Fibroblast of peridontal ligament (primary cell): ENCODE measurements at regions not wholly inside any gene's neighbourhood (a gene's known extent, or its start where the extent isn't known, plus 50 kb on each side); places are given as distances from the start of the nearest gene placed in this dataset.
A peak's percentile ranks its signal among the peaks of the same experiment; 100 is the strongest.

Experiments
- DNase-seq: peaks from one replicate; pipeline ENCODE4 v3.0.0-alpha.2; 2010; ENCODE audit errors: extremely low read depth

DNA sequence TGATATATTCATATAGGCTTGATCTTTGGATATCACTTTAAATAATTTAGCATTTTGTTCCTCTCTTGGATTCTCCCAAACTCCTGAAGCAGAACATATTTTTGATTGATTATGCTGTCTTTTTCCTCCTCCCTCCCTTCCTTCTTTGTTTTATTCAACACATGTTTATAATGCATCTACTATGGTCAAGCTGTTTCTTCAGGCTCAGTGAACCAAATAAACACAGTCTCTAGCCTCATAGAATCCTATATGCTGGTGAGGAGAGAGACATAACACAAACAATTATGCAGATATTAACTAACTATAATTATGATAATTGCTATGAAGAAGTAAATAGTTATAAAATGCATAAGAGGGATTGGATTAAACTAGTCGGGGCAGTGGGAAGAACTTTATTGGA, 1023.6 kb upstream of the RAG2 start:
- DNase-seq: no peak

DNA sequence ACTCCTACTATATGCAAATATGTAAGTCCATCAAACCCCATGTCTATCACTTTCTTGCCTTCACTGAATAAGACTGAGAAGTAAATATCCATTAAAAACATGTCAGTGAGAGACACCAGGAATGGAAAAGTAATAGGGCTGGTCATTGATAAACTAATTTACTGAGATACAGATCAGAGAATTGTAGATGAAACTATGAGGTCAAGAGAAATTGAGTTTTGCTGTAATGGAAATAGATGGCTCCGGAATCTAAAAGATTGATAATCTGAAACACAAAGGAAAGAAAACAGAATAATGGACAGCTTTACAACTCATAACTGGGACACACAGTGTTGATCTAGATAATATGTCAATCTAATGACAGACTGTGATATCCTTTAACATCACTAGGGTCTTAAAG, 1018.3 kb upstream of the RAG2 start:
- no peak for DNase-seq

DNA sequence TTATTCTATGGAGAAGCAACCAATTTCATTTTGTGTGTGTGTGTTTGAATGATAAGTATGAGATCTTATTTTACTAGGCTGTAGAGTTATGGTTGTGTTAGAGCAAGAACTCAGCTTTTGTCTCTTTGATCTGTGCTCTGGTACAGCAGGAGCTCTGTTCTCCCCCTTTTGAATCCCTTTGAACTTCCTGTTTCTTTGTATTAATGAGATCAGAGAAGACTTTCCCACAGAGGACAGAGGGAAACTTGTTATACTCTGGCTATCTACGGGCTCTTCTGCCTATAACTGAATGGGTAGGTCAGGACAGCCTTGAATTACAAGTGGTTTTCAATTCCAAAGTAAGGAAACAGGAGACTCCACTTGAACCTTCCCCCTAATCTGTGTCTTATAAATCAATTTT, 1015.0 kb upstream of the RAG2 start:
- DNase-seq: no peak

DNA sequence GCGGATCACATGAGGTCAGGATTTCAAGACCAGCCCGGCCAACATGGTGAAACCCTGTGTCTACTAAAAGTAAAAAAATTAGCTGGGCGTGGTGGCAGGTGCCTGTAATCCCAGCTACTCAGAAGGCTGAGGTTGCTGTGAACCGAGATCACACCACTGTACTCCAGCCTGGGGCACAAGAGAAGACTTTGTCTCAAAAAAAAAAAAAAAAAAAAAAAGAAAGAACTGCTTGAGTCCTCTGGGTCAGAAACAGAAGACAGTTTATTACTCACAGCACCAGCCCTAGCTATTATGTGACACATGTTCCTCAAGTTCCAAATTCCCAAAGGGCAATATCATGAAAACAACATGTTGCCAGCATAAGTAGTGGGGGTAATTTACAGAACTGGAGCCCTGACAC, 1014.1 kb upstream of the RAG2 start:
- no peak for DNase-seq

DNA sequence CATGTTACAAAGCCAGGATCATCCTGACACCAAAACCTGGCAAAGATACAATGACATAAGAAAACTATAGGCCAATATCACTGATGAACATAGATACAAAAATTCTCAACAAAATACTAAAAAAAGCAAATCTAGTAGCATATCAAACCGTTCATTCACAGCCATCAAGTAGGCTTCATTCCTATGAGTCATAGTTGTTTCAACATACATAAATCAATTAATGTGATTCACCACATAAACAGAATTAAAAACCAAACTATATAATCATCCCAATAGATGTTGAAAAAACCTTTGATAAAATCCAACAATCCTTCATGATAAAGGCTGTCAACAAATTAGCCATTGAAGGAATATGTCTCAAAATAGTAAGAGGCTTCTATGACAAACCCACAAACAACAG, 1007.2 kb upstream of the RAG2 start:
- no peak for DNase-seq

DNA sequence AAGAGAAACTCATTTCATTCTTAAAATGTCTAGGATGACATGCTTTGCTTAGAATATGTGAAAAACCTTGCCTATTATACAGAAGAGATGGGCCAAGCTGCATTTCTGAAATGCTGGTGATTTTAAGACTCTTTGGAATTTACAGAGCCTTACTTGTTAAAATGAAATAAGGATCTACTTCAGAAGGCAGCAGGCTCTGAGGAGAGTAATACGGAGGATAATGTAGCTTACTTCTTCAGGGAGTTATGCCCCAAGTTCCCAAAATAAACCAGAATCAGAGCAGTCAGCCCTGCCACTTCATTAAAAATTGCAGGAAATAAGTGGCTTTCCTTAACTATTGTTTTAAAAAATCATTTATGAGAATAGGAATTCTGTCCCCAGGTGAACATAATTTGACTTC, 1000.3 kb upstream of the RAG2 start:
- DNase-seq: no peak

DNA sequence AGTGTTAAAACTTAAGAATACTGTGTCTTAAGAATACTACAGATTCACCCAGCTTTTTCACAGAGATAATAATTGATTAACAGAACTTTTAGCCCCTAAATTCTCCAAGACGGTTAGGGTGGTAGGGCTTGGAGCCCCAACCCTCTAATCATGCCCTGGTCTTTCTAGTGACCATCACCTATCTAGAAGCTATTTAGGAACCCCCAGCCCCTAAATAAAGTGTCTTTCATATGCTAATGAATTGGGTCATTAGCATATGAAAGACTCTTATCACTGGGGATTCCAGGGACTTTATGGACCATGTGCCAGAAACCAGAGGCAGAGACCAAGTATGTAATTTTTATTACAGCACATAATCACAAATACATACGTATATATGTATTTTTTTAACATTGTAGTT, 999.7 kb upstream of the RAG2 start:
- no peak for DNase-seq

DNA sequence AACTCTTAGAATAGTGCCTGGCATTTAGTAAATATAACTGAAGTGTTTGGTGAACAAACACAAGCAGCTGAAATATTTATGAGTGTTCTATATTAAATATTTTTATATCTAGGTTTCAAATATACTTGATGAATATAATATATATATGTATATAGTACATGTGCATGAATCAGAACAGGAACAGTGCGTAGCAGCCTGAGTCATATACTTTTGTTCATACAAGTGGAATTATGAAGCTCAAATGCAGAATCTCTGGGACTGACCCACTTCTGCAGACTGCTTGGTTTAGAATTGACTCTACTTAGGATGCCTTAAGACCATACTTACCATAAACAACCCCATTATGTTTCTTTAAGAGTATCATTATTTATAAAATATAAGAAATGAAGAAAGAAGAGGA, 997.8 kb upstream of the RAG2 start:
- DNase-seq: no peak

DNA sequence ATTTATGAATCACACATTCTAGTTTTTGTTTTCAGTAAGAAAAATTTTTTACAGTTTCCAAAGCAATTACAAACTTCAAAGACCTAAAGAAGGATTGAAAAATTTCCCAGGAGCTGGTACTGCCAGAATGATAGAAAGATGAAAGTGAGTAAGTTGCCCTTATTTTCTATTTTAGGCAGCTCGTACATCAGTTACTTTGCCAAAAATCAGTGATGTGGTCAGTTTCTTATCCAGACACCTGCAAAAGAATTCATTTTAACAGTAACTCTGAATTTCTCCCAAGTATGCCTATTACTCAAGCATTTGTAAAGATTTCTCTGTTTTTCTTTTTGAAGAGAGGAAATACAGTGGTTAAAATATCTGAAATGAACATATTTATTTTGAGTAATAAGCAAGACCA, 976.3 kb upstream of the RAG2 start:
- DNase-seq: no peak

DNA sequence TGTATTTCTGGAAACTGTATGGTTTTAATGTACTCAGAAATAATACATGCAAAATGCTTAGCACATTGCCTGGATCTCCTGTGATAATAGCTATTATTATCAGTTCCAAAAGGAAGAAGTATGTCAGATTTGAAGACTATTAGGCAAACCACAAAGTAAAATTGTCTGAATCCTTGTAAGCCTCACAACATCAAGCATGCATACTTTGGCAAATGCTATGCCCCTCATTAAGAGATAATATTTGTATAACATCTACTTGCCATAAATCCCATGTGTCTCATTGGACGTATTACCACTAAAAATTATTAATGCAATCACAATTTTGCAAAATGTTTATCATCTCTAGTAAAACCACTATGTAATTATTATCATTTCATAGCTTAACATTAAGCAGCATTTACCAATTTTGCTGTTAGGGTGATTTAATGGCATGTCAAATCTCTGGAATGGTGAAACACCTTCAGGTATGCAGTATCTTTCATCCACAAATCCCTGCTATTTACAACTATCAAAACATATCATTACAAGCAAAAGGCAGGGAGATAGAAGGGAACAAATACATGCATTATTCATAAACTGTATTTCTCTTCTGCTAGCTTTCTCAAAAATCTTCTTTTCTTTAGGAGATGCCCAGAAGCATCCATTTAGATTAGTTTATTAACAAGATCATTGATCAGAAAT, 974.6 kb upstream of the RAG2 start:
- no peak for DNase-seq

DNA sequence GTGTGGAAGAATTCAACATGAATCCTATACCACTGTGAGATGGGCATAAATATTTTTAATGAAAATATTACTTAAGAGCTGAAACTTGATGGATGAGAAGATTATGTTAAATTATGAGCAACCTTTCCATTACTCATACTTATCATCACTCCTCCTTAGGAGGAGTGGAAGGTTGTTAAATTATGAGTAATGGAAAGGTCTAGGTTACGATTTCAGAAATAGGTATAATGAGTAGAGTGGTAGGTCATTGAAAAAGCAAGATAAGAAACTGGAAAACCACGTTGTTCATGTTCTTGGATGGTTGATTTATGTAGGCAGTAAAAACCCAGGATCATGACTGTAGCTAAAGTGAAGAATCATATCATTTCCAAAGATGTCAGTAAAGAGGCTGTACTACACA, 973.2 kb upstream of the RAG2 start:
- DNase-seq: no peak

DNA sequence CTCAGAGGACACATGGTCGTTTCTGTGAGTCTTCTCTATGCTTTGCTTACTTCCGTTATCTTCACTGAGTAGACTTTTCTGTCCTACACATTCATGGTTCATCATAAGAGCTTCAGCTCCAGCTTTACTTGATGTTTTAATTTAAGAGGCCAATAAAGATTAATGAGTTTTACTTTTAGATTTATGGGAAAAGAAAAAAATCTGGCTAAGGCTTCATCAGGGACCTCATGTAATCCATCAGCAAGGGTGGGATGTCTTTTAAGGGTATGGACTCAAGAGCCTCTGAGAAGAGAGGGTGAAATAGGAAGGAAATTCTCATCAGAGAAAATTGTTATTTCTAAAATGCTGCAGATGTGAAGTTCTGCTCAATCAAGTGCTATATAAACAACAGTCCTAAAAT, 963.0 kb upstream of the RAG2 start:
- DNase-seq: no peak

DNA sequence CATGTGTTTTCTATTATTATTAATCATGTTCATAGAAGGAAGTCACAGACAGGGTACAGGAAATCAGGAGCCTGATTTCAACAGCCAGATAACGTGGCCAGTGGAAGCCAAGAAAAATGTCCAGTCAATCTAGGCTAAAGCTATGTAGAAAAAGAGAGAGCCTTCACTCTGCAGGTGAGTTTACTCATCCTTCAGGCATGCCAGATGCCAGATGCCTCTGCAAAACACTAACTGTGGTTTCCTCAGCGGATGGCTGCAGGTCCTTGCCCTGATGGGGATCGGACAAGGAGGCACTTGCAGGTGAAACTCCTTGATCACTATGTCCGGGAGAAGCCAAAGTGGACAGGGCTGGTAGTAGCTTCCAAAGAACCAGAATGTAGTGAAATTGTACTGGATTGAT, 962.3 kb upstream of the RAG2 start:
- DNase-seq: no peak

DNA sequence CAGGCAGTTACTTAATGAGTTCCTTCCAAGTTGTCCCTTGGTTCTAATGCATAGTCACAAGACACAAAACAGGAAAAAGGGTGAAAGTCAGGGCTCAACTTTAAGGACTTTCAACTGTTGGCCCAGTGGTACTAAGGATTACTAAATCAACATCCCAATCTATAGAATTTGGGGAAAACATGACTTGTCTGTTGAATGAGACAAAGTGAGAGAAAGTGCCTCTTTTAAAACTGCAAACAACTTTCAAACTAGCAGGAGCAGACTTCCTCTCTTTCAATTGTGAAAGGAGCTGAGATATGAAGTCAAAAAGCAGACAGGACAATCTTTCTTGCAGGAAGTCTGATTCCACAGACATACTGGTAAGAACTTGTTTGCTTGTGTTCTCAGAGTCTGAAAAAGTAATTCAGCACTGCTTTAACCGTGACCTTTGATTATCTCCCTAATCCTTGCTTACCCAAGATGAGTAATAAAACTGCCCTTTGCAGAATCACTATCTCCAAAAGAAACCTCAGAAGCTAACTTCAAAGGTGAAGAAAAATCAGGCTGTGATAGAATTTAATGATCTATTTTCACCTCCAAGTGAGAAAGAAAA, 960.7 kb upstream of the RAG2 start:
- DNase-seq: no peak

DNA sequence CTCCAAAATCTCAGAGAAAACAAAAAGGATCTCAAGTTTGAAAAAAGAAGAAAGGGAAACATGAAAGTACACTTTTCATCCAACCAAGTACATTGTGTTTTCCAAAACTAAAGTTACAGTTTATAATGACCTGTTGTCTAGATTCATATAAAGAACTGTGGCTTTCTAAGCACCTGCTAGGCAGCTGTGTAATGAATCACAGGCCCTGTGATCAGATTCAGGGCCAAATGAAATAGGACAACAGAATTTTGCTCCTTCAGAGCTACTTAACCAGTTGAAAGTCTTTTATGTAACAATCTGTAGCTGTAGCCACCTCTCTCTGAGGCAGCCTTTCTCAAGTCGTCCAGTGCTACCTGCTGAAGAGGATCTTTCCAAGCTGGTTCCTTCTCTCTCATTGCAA, 960.0 kb upstream of the RAG2 start:
- no peak for DNase-seq

DNA sequence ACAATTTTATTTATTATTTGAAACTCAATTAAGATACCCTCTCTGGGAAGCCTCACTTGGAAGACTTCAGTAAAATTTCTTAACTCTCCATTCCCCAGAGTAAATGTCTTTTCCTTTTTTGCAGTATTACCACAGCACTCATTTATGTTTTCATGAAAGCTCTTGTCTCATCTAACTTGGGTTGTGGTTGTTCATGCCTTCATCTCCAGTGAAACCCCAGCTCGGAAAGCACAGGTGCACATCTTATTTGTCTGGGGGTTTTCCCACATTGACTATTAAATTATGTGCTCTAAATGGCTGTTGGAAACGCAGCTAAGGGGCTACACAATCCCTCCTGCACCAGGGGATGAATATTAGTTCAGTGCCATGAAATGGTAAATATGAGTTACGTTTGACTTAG, 954.2 kb upstream of the RAG2 start:
- no peak for DNase-seq

DNA sequence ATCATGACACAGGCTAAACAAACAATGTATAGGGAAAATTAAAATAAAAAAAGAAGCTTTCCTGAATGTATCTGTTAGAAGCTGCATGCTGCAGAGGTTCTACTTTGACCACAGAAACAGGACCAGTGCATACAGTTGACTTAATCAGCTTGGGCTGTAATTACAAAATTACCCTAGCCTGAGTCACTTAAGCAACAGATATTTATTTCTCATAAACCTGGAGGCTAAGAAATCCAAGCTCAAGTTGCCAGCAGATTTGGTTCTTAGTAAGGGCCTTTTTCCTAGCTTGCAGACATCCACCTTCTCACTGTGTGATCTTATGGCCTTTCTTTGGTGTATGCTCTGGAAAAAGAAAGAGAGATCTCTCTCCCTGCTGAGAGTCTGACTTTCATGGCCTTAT, 946.5 kb upstream of the RAG2 start:
- no peak for DNase-seq

DNA sequence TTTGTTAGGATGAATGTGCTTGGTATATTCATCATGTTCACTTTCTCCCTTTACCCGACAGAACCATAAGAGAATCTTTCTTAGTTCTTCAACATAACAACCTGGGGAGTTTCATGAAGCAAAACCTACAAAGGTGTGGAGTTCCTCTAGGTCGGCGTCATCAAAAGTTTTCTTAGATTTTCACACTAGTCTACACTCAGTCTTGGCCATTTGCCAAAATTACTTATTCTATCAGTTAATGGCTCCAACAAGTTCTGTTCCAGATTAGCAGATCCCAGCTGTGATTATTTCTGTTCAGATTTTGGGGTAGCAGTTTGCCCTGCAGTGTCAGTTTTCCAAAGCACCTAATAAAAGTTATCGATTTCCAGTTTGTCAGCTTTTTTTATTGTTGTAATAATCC, 935.8 kb upstream of the RAG2 start:
- no peak for DNase-seq

DNA sequence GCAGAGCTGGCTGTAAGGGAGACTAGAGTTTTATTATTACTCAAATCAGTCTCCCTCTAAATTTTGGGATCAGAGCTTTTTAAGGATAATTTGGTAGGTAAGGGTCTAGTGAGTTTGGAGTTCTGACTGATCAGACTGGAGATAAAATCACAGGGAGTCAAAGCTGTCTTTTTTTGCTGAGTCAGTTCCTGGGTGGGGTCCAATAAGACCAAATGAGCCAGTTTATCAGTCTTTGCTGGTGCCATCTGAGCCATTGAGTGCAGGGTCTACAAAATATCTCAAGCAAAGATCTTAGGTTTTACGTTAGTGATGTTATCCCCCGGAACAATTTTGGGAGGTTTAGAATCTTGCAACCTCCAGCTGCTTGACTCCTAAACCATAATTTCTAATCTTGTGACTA, 935.1 kb upstream of the RAG2 start:
- no peak for DNase-seq

DNA sequence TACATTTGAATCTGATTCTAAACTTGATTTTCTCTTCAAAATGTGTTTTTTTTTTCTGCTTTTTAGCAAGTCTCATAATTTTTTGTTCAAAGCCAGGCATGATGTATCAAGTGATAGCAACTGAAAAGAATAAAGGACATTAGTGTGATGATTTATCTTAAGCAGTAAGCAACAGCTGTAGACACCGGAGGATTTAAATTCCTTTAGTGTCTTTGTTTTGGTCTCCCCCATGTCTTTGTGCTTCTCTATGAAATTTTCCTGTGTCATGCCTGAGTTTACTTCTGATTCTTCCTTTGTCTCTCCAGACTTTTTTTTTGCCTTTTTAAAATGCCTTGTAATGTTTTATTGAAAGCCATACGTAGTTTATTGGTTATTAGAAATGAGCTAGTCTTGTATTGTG, 934.2 kb upstream of the RAG2 start:
- DNase-seq: no peak

DNA sequence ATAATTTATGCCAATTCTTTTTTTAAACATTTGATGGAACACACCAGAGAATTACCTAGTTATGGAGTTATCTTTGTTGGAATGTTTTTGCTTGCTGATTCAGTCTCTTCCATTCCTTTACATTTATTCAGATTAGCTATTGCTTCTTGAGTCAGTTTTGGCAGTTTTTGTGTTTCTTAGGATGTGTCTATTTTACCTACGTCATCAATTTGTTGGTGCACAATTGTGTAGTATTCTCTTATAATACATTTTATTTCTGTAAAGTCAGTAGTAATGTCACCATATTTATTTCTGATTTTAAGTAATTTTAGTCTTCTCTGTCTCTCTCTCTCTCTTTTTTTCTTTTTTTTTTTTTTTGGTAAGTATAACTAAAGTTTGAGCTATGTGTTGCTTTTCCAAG, 929.5 kb upstream of the RAG2 start:
- no peak for DNase-seq

DNA sequence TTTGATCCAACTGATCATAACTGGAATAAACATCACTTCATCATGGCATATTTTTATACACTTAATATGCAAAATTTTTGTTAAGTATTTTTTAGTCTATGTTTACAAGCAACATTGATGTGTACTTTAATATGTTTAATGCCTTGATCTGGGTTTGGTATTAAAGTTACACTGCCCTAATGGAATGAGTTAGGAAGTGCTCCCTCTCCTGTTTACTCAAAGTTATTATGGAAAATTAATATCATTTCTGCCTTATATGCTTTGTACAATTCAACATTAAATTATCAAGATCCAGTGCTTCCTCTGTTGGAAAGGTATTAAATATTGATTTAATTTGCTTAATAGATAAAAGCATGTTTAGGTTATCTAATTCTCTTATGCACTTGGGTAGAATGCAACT, 927.3 kb upstream of the RAG2 start:
- DNase-seq: peak; percentile 32

DNA sequence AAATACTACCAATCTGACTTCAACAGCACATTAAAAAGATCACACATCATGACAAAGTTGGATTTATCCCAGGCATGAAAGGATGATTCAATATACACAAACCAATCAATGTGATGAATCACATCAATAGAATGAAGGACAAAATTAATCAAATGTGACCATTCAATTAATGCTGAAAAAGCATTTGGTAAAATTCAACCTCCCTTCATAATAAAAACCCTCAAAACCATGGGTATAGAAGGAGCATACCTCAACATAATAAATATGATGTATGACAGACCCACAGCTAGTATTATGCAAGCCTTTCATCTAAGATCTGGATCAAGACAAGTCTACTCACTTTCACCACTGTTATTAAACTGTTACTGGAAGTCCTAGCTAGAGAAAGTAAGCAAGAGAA, 921.7 kb upstream of the RAG2 start:
- DNase-seq: no peak

DNA sequence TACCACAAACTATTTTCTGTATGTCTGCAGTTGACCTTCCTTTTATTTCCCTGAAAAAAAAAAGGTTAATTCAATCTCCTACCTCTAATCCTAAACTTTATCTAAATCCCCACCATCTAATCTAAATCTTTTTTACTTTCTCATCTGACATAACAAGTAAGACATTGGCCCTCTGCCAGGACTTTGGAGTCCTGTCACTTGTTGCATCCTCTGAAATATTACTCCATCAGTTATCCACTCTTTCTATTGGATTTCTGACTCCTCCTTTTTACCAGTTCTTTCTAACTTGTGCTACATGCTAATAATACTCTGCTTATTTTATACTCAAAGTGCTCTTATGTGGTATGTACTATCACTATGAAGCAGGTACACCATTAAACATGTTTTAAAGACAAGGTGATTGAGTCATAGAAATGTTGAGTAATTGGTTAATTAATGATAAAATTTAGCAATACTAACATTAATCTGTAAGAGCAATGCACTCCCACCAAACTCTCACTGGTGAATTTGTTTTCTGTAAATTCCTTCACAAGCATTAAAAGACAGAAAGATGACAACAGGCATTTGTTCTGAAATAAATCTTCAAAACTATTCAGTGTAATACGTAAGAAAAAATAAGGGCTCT, 914.2 kb upstream of the RAG2 start:
- no peak for DNase-seq
